Activated CD8-positive, alpha-beta memory T cell treated with anti-CD3 and anti-CD28 coated beads, Interleukin-2, amount 50 U/mL, for 24 hours (primary cell): ENCODE measurements at regions not wholly inside any gene's neighbourhood (a gene's known extent, or its start where the extent isn't known, plus 50 kb on each side); places are given as distances from the start of the nearest gene placed in this dataset.

Source experiments
- DNase-seq: peaks from one replicate; pipeline ENCODE4 v3.0.0-alpha.2; 2020; ENCODE audit errors: extremely low read depth

DNA sequence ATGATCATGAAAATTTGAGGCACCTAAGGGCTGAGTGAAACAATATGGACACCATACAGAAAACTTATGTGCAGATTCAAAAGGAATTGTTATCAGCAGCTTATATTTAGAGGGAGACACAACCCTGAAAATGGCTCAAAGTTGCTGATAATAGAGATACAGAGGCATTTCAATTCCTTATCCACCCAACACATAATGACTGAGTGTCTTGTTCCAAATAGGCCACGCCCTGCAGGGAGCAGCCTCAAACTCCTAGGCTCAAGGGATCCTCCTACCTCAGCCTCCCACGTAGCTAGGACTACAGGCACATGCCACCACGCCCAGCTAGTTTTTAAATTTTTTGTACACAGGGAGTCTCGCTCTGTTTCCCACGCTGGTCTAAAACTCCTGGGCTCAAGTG, 79.0 kb downstream of the LBH start:
- no peak for DNase-seq

DNA sequence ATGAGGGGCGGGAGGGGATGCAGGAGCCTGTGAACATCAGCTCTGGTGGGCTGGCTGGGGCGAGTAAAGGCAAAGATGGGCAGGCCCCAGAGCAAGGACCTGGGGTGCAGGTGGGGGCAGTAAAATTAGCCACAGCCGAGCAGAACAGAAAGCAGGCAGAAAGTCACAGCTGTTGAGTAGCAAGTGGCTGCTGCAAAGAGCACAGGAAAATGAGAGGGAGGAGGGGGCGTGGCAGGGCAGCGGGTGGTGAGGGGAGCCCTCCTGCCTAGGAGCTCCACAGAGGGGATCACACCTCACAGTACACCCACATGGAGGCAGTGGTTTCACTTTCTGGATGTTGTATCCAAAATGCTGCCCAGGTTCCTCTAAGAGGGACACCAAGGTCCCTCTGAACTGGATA, 79.6 kb downstream of the LBH start:
- no peak for DNase-seq

DNA sequence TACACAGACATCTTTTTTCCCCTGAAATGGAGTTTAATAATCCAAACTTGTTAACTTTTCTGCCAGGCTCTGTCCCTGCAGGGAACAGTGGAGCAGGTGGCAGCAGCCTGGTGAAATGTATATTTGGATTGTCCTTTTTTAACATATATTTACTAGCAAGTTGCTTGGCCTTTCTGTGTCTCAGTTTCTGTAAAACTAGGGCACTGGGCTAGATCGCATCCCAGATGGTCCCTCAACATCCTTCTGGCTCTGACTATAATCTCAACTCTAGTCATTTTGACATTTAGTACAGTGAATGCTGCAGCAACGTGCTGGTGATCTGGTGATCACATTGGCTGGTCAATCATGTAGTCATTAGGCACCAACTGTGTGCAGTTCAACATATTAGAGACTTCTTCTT, 80.4 kb downstream of the LBH start:
- DNase-seq = no peak

DNA sequence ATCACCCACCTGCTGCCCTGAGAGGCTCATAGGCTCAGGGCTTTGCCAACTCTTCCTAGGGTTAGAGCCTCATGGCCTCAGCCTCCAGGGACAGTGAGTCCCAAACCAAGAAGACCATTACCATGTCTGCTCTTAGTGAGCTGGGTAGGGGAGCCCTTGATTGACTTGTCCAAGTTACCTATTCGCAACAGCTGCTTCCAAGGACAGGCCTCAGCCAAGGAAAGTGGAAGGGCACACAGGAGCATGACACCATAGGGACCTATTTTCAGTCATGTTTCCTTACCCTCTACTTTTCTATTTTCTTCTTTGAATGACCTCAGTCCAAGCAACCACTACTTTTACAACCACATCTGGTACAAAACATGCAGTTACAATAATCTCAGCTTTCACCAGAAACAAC, 81.6 kb downstream of the LBH start:
- no peak for DNase-seq

DNA sequence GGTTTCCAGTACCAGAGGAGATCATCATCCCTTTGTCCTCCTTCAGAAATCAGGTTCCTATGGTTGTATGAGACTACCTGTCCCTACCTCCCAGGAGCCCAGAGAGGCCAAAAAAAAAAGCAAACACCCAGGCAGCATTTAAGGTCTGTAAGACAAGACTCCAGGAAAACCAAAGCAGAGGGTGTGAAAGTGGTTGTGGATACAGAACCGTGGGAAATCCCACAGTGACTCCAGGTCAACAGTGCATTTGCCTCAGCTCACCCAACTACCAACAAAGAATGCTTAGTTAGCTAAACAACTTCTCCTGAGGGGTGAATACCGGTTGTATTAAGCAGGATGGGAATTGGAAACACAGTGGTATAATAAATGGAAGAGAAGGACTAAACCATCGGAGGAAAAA, 83.6 kb downstream of the LBH start:
- DNase-seq = no peak

DNA sequence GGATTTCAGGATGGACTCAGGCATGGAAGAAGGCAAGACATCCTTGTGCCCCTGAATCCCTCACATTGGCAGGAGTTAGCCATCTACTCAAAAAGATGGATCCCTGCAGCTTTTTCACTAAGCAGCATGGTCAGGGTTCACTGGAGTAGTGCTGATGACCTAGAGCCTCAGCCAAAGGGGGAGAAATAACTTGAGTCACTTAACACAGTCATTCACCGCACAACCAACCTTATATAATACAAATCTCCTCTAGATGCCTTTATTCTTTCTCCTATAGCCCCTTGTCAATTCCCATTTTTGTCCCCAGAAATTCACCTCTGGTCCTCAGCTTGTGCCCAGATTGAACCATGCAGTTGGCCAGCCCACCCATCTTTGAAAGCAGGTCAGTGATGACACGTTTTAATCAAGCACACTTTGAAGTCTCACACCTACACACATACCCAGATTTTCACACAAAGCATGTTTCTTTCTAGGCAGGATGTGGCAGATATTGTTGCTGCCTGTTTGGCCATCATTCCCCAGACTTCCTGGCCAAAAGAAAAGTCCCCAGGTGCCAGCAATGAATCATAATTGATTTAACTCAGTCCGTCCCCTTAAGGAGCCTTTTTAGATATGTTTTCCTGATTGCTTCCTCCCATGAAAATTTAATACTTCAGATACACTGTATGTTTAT, 84.2 kb downstream of the LBH start:
- DNase-seq = no peak

DNA sequence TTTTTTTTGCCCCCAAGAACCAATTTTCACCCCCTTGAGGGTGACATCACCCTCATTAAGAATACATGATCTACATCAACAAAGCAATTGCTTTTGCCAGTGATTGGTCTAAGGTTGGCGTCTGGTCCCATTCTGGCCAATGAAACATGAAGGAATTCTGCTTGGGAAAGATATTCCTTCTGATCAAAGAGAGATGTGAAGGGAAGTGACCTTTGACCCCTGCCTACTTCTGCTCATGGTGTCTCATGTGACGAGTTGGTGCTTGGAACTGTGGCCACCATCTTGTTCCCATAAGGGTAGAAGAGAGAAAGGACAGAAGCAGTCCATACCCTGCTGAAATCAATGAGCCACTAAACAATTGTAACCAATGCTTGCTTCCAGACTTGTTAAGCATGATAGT, 85.1 kb downstream of the LBH start:
- no peak for DNase-seq

DNA sequence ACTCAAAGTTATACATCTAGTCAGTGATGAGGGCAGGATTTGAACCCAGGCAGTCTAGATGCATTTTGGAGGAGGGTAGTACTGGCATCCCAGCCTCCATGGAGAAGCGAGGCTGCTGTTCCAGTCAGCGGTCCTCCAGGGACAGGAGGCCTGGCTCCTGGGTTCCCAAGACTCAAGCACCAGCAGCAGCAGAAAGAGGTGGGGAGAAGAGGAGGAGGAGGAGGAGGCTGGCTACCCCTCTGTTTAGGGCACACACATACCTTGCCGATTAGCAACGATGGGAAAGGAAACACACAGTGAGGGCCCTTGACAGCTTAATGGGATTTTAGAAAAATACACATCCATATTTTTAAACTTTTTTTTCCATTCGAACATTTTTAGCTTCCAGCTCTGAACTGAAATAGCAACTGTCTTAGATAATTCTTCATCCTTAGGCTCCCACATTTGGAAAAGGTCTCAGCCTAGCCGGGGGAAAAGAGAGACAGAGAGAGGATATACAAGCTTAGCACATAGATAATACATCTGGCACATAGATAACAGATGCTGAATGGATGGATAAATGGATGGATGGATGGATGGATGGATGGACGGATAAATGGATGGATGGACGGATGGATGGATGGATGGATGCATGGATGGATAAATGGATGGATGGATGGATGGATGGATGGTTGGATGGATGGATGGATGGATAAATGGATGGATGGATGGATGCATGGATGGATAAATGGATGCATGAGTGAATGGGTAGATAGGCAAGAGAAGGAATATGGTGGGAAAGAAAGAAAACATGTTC, 87.9 kb downstream of the LBH start:
- DNase-seq = no peak

DNA sequence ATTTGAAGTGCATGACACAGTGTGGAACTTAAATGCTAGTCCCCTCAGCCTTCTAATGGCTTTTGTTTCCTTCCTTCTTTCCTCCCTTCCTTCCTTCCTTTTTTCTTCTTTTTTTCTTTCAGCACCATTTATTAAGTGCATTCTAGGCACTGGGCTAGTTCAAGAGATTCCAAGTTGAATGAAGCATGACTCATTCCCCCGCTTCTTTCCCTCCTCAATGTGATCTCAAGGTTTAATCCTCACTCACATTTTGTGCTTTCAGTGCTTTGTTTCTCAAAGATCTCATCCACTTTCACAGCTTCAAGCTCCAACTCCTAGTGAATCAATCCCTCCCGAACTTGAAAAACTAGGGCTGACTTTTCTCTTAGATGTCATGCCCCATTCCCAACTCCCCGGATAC, 90.1 kb downstream of the LBH start:
- DNase-seq = no peak

DNA sequence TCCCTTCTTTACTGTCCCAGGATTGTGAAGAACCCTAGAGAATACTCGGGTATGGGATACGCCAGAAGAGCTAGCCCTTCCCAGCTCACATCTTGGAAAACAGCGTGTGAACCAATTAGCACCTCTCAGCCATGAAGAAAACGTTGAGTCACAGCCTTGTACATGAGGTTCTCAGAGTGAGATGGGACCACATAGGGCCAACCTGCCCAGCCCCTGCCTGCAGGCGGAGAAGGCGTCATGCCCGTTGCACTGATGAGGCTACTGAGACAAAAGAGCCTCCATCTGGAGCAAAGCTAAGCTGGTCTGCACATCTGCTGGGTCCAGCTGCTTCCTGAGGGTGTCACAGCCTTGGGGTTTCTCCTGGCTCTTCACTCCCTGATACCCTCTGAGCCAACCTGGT, 92.2 kb downstream of the LBH start:
- DNase-seq = no peak

DNA sequence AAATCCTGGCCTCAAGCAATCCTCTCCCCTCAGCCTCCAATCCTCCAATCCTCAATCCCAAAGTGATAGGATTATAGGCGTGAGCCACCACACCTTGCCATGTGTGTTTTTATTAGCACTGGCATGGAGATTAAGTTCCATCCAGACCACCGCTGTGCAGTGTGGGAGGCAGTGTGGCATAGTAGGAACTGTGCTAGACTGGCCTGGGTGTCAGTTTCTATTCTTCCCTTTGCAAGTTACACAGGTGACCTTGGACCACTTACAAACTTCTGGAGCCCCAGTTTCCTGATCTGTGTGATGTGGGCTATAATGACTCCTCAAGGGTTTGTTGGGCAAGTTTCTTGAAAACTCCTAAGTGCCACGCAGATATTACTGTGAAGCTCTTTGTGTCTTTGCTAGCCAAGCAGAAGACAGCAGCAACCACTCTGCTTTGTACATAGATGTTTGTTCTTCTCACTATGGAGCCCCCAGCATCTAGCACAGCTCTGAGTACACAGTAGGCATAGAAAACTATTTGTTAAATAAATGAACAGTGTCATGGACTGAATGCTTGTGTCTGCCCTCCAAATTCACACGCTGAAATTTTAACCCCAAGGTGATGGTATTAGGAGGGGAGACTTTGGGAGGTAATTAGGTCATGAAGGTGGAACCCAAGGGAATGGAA, 93.0 kb downstream of the LBH start:
- no peak for DNase-seq

DNA sequence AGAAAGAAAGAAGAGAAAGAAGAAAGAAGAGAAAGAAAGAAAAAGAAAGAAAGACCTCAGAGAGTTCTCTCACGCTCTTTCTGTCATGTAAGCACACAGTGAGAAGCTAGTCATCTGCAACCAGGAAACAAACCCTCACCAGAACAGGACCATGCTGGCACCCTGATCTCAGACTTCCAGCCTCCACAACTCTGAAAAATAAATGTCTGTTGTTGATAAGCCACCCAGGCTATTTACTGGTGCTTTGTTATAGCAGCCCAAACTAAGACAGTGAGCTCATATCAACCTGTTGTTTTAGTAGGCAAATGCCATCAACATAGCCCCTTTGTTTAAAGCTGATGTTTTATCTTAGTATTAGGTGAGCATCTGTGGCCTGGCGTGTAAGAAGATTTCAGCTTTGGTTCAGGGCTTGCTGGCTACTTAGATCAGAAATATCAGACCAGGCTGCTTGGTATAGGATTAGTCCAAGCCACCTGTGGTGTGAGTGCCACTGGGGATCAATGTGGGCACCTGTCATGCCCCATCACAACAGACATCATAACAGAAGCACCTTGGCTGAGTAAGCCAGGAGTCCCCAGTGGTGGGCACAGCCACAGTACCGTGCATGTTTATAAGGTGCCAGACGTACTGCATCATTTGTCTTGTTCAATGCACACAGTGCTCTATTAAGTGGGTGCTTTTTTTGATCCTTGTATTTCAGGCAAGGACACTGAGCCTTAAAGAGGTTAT, 94.4 kb downstream of the LBH start:
- no peak for DNase-seq

DNA sequence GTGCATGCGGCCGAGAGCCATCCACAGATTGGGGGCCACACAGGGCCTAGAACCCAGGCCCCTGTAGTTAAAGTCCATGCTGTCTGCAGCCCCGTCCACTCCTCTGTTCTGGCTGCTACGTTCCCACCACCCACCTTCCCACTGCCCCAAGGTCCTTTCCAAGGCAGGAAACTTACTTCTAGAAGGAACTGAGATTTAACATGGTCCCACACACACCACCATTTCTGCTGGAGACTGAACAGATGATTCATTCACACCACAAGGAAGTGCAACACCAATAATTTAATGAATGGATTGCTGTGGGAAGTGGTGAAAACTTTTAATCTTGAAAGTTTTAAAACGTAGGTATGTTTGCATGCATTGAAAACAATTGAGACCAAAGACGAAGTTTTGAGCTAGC, 95.2 kb downstream of the LBH start:
- no peak for DNase-seq

DNA sequence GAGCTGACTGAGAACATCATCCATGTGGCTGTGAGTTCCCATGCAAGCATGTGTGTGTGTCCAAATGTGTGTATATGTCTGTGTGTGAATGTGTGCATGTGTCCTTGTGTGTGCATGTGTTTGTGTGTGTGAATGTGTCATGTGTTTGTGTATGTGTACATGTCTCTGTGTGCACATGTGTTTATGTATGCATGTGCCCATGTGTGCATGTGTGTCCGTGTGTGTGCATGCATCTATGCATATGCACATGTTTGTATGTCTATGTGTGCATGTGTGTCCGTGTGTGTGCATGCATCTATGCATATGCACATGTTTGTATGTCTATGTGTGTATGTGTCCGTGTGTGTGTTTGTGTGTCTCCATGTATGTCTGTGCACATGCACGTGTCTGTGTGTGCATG, 99.7 kb downstream of the LBH start:
- DNase-seq = no peak

DNA sequence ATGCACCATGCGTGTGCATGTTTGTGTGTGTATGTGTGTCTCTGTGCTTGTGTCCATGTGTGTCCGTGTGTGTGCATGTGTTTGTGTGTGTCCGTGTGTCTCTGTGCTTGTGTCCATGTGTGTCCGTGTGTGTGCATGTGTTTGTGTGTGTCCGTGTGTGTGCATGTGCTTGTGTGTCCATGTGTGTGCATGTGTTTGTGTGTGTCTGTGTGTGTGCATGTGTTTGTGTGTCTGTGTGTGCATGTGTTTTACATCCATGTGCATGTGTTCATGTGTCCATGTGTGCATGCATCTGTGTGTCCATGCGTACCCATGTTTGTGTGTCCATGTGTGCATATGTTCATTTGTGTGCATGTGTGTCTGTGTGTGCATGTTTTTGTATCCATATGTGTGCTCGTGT, 100.5 kb downstream of the LBH start:
- DNase-seq = no peak

DNA sequence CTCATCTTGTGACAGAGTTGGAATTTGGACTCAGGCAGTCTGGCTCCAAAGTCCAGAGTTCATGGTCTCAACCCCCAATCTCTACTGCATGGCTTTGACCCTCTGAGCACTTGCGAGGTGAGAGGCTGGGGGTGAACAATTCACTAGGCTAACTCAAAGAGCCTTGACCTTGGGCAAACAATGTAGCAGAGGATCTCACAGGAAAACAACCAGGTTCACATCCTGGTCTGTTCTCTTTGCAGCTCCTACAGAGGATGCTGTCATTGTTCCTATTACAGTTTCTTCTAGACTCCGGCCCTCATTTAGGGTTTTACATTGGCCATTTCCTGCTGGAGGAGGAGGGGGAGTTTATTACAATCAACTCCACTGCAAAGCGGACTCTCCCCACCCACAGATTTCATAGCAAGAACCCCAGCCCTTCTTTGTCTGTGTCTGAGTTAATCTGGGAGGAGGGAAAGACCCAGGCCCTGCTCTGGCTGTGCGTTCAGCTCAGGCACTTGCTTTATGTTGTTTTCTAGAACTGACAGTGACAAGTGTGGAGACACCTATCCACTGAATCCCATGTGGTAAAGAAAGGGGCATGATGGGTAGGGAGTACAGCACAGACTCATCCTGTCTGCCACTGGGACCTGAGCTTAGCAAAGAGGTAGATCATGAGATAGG, 101.6 kb downstream of the LBH start:
- no peak for DNase-seq

DNA sequence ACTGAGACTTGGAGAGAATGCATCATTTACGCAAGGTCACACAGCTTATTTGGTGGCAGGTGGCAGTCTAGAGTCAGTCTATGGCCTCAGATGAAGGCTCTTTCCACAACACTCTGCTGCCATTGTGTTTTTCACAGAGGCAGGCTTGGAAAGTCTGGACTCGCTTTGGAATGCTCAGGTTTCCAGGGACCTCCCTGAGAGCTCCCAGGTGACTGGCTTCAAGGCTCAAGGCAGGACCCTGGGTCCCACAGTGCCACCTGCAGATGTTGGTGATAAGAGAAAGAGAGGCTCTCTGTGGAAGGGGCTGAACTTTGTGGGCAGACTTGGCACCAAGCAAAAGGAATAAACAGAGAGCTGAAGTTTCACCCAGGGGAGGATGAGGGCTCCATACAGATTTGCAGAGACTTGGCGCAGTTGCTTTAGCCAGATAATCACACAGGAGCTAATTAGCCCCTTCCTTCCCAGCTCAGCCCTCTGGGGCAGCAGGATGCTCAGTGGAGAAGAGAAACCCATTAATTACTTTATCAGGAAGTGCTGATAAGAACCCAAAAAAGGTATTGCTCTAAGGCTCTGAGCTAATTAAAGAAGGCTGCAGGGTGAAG, 103.5 kb downstream of the LBH start:
- no peak for DNase-seq

DNA sequence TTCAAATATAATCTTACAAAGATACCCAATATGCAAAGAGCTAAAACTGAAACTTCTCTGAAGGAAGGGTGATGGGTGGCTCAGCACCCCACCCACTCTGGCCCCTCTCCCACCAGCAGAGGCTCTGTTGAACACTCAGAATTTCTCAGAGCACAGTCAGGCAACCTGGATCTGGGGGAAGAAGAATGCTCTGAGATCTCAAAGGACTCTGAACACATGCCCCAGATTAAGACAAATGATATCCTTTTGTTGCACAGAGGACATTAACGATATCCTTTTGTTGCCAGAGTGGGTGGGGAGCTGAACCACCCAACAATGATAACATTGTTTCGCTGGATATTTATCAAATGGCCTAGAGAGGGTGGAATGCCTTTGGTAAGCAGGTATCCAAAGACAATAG, 104.8 kb downstream of the LBH start:
- DNase-seq = no peak

DNA sequence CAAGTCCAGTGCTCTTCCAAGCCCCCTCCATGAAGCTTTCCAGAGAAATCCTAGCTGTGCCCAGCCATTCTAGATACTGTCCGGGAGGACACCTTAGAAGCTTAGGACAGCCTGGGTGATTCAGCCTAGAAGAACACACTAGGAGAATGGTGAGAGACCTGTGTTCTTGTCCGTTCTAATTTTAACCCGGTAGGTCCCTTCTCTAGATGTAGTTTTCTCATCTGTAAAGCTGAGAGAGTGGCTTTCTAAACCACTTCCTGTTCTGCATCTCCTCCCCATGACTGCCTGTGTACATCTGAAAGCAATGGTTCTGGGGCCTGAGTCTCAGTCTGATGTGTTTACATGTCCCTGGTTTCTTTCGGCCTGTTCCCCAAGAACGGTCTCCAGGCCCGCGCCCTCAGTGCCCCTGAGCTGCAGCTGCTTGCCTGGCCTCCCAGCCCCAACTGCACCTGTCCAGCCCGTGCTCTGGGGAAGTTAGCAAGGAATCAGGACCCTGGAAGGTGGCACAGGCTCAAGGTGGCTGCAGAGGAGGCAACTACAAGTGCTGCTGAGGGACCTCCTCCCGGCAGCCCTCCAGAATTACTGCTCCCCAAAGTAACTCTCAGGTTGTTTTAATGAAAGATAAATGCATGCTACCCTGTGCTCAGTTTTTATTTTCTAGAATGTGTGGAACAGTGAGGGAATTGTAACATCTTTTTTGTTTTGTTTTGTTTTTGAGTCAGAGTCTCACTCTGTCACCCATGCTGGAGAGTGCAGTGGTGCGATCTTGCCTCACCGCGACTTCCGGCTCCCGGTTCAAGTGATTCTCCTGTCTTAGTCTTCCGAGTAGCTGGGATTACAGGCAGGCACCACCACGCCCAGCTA, 105.9 kb downstream of the LBH start:
- no peak for DNase-seq

DNA sequence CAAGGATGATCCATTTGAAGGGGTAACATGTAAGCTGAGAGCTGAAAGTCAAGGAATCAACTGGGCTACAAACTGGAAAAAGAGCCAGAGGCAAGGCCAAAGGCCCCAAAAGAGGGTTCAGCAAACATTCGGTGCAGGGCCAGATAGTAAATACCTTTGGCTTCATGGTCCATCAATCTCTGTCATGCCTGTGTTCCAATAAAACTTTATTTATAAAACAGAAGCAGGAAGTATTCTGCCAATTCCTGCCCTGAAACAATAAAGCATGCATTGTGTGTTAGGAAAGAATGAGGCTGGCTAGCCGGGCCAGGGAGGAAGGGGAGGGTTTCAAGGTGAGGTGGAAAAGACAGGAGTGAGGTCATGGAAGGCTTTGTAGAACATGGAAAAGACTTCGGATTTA, 107.1 kb downstream of the LBH start:
- no peak for DNase-seq

DNA sequence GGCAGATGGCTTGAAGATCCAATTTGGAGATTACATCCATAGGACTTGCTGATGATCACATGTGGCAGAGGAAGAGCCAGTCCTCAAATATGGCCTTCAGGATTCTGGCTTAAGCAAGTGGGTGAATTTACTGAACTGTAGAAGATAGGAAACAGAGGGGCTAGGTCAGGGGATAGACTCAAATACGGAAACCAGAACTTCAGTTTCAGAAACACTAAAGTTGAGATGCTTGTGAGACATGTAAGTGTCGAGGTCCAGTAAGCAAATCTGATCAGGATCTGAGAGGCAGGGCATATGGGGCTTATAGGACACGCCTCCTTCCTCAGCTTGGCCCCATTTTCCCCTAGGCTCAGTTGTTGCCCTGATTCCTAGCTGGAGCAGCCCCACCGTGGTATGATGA, 107.7 kb downstream of the LBH start:
- DNase-seq = no peak
